ENCODE measurements at regions not wholly inside any gene's neighbourhood (a gene's known extent, or its start where the extent isn't known, plus 50 kb on each side); places are given as distances from the start of the nearest gene placed in this dataset.
A peak's percentile ranks its signal among the peaks of the same experiment; 100 is the strongest.

DNA sequence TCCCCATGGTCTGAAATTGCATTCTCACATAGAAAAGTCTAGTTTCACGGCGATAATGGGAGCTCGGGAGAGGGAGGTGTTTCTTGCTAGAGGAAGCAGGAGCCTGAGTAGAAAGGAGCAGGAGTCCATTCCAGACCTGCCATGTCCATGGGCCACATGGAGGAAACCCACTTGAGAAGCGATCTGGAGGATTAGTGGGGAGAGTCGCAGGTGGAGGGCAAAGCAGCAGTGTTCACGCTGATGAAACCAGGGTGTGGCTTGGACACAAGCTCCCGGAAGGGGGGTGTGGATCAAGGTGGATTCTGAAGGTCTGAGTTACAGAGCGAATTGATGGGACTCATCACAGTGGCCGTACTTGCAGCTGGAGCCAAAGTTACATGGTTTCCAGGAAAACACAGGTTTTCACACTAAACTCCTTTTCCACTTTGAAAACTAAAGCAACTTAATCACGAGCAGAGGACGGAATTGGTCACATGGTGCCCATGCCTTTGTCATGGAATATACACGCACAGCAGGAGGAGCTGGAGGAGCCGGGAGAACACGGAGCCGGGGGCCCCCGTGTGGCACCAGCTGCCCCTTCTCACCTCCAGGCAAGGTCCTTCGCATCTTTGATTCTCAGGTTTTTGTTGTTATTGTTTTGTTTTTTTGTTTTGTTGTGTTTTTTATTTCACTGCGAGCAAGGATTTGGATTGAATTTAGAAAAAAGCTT lies 255.1 kb upstream of the MYT1L start:
- ATAC-seq = no peak; the same call in 2 of the 3 replicates
- Histone ChIP-seq H3K4me3 (no peak overlapping the region), H3K4me1 (replicated peaks in 1 of 2; ENCODE audit: control insufficient read depth in 2 of 2, insufficient read depth in 2 of 2, low read length in 2 of 2) (no peaks in the 10 kb centered on the region), H3K4me2 (ENCODE audit: insufficient read depth, low read length) (no peak overlapping the region), H3K36me3 (ENCODE audit: control insufficient read depth, insufficient read depth, low read length) (no peaks in the 10 kb centered on the region), H3K27me3 (ENCODE audit: control insufficient read depth in 2 of 2, insufficient read depth in 2 of 2, low read length in 2 of 2) (peaks cover 0 to 19% of the 10 kb centered on the region in 2 experiments; a peak in 2 of 5 replicates), H2AFZ (ENCODE audit: low read depth, low read length) (no peak overlapping the region), H4K20me1 (replicated peaks; ENCODE audit: control insufficient read depth, insufficient read depth, low read length) (no peaks in the 10 kb centered on the region), H3K9me1 (ENCODE audit: control insufficient read depth, insufficient read depth, low read length) (no peaks in the 10 kb centered on the region), H3K9me3 (replicated peaks; ENCODE audit: control insufficient read depth, insufficient read depth, low read depth, low read length) (no peaks in the 10 kb centered on the region), H3K79me2 (ENCODE audit: control insufficient read depth, insufficient read depth, low read length) (no peaks in the 10 kb centered on the region), H3K27ac (ENCODE audit: extremely low read depth, low read depth, low read length) (no peak overlapping the region), H3K9ac (ENCODE audit: insufficient read depth in 1 of 2, low read depth in 2 of 2, low read length in 2 of 2) (no peak overlapping the region)
- ChIA-PET CTCF (ENCODE audit: low intra/inter-chr PET ratio) (no interaction called here), POLR2A (no interaction called here)
- under 1% methylated on average over 18 of the region's 18 CpGs for WGBS (ENCODE audit: insufficient coverage, low coverage, missing lambda C conversion rate)
- in situ Hi-C loops (cut with MboI) = no loop called here
- TF ChIP-seq, protein P1, sequence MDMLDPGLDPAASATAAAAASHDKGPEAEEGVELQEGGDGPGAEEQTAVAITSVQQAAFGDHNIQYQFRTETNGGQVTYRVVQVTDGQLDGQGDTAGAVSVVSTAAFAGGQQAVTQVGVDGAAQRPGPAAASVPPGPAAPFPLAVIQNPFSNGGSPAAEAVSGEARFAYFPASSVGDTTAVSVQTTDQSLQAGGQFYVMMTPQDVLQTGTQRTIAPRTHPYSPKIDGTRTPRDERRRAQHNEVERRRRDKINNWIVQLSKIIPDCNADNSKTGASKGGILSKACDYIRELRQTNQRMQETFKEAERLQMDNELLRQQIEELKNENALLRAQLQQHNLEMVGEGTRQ (CRISPR knock-in tag; IDR thresholded peaks at IDR 0.05) = peak; percentile 20; the same call in 1 of the 2 replicates
- TF ChIP-seq, protein P2, sequence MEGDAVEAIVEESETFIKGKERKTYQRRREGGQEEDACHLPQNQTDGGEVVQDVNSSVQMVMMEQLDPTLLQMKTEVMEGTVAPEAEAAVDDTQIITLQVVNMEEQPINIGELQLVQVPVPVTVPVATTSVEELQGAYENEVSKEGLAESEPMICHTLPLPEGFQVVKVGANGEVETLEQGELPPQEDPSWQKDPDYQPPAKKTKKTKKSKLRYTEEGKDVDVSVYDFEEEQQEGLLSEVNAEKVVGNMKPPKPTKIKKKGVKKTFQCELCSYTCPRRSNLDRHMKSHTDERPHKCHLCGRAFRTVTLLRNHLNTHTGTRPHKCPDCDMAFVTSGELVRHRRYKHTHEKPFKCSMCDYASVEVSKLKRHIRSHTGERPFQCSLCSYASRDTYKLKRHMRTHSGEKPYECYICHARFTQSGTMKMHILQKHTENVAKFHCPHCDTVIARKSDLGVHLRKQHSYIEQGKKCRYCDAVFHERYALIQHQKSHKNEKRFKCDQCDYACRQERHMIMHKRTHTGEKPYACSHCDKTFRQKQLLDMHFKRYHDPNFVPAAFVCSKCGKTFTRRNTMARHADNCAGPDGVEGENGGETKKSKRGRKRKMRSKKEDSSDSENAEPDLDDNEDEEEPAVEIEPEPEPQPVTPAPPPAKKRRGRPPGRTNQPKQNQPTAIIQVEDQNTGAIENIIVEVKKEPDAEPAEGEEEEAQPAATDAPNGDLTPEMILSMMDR (IDR thresholded peaks at IDR 0.05 in 2 of 3, conservative IDR thresholded peaks at IDR 0.05 in 1 of 3; ENCODE audit: insufficient read depth in 2 of 3, low read depth in 1 of 3, low read length in 3 of 3) = peak in 2 of 3 experiments; percentile 11 to 16; a peak in 2 of 6 replicates
- TF ChIP-seq, protein P3, sequence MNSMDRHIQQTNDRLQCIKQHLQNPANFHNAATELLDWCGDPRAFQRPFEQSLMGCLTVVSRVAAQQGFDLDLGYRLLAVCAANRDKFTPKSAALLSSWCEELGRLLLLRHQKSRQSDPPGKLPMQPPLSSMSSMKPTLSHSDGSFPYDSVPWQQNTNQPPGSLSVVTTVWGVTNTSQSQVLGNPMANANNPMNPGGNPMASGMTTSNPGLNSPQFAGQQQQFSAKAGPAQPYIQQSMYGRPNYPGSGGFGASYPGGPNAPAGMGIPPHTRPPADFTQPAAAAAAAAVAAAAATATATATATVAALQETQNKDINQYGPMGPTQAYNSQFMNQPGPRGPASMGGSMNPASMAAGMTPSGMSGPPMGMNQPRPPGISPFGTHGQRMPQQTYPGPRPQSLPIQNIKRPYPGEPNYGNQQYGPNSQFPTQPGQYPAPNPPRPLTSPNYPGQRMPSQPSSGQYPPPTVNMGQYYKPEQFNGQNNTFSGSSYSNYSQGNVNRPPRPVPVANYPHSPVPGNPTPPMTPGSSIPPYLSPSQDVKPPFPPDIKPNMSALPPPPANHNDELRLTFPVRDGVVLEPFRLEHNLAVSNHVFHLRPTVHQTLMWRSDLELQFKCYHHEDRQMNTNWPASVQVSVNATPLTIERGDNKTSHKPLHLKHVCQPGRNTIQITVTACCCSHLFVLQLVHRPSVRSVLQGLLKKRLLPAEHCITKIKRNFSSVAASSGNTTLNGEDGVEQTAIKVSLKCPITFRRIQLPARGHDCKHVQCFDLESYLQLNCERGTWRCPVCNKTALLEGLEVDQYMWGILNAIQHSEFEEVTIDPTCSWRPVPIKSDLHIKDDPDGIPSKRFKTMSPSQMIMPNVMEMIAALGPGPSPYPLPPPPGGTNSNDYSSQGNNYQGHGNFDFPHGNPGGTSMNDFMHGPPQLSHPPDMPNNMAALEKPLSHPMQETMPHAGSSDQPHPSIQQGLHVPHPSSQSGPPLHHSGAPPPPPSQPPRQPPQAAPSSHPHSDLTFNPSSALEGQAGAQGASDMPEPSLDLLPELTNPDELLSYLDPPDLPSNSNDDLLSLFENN (IDR thresholded peaks at IDR 0.05; ENCODE audit: low read depth in 2 of 2, low read length in 2 of 2) = no peak
- intact Hi-C loops (cut with micrococcal nuclease) = no loop called here
- no peak for FAIRE-seq
- BruUV-seq (replicated peaks) = no TSS peak
- DNase-seq (ENCODE audit: extremely low read depth in 1 of 4, low spot score in 3 of 4) = no peak

Measured in K562 (cell line).